ENCODE measurements at regions not wholly inside any gene's neighbourhood (a gene's known extent, or its start where the extent isn't known, plus 50 kb on each side); places are given as distances from the start of the nearest gene placed in this dataset.

DNA sequence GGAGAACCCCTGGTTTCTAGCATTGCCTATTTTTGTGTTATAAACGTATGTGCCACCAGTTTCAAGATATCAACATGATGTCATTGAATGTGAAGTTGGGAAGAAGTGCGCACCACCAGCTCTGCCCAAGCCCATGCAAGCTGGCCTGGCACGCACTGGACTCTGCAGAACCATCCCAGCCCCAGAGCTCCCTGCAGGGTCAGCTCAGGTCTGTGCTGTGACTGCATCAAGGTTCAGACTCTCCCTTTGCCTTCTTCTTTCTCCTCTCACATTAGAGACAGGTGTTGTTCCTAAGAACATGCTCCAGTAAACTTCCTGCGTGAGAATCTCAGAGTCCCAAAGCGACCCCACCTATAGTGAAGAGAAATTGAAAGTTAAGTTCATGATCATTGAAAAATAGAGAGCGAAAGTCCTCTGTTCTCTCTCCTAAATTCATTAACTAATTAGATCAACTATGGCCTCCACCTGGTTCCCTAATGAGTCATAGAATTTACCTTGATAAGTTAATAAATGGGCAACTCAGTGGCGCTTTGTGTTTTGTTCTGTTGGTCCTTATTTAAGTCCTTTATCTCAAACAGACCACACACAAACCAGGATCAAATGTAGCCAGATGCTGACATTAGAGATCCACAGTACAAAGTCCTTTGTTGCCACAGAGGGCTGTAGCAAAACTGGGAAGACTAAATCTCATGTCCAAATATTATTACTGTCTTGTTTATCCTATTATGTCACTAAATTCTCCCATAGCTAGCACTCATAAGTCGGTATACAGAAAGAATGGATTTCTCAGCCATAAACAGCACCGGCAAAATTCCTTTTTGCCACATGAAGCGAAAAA is 432.3 kb downstream of the STK39 start:
- TF ChIP-seq, protein P1, sequence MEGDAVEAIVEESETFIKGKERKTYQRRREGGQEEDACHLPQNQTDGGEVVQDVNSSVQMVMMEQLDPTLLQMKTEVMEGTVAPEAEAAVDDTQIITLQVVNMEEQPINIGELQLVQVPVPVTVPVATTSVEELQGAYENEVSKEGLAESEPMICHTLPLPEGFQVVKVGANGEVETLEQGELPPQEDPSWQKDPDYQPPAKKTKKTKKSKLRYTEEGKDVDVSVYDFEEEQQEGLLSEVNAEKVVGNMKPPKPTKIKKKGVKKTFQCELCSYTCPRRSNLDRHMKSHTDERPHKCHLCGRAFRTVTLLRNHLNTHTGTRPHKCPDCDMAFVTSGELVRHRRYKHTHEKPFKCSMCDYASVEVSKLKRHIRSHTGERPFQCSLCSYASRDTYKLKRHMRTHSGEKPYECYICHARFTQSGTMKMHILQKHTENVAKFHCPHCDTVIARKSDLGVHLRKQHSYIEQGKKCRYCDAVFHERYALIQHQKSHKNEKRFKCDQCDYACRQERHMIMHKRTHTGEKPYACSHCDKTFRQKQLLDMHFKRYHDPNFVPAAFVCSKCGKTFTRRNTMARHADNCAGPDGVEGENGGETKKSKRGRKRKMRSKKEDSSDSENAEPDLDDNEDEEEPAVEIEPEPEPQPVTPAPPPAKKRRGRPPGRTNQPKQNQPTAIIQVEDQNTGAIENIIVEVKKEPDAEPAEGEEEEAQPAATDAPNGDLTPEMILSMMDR (IDR thresholded peaks at IDR 0.05): no peak
- no peak for TF ChIP-seq POLR2AphosphoS5 (IDR thresholded peaks at IDR 0.05; ENCODE audit: low read depth, low read length)
